NK-92 (cell line): ENCODE measurements at regions not wholly inside any gene's neighbourhood (a gene's known extent, or its start where the extent isn't known, plus 50 kb on each side); places are given as distances from the start of the nearest gene placed in this dataset.

ENCODE experiments used
- DNase-seq: peaks from one replicate; lab custom pipeline; 2025; ENCODE audit not compliant: unreplicated experiment; lab: John Stamatoyannopoulos, UW

DNA sequence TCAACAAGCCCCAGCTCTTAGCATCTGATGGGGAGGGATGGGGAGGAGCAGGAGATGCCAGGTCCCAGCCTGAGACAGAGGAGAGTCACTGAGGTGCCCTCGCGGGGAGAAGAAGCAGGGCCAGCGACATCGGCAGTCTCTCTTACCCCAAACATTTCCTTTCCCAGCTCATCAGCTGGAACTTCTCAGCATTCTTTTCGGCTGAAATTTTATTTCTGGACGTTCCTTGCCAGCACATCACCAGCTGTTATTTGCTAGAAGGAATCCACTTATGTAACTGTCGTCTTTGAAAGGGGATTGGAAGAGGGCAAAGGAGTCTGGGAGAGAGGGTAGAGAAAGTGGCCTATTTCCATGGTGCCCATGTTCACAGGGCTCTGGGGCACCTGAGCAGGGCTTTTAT lies 101.0 kb upstream of the SHH start:
- no peak for DNase-seq

DNA sequence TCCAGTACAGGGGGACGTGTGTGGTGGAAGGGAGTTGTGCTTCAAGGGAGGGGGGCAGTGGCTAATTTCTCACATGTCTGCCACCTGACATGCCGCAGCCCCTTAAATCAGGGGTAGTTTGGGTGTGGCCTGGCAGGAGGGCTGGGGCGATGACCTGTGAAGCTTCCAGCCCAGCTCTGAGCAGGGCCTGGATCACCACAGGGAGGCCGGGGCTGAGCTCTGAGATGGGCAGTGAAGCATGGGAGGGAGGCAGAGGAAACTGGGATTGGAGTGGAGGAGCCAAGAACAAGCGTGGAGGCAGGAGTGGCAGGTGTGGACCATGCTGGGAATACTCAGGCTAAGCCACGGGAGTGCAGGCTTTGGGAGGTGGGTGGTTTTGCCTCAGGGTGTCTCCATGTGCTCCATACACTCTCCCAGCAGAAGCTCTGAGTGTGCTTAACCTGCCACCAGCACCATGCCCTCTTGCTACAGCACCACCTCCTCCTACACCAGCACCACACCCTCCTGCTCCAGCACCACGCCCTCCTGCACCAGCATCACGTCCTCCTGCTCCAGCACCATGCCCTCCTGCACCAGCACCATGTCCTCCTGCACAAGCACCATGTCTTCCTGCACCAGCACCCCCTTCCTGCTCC lies 99.3 kb upstream of the SHH start:
- no peak for DNase-seq

DNA sequence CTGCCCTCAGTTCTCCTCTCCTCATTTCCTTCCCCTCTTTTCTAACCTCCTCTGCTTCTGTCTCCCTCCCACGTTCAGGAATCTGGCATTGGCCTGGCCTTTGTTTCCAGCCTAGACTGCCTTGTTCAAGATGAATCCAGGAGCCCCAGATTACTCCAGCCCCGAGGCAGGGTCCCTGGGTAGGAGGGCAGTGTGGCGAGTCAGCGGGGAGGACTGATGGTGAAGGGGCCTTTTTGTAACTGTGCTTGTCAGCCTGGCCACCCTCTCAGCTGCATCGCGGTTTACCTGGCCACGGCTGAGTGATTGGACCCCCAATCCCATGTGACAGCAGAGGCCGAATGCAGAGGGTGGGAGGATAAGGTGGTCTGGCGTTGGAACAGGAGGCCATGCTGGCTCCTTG lies 96.1 kb upstream of the SHH start:
- DNase-seq: no peak

- DNase-seq: no peak
Observed at GRCh38 chr7:155907450-155908200, 95.4 kb upstream of the SHH start.

DNA sequence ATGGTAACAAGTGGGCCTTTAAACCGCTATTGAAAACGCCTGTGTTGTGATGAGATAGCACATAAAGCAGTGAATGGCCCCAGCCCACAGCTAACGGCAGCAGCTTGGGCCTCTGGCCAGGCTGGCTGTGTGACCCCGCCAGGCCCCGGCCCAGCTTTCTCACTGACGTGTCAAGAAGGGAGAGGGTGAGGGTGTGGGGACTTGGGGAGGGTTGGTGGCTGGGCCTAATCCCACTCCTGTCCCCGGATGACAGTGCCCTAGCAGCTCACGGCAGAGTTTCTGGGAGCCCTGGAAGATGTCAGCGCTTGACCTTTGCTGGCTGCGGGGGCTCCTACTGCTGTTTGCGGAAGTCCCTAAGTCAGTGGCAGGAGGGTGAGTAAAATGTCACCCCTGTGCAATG lies 88.9 kb upstream of the SHH start:
- no peak for DNase-seq

DNA sequence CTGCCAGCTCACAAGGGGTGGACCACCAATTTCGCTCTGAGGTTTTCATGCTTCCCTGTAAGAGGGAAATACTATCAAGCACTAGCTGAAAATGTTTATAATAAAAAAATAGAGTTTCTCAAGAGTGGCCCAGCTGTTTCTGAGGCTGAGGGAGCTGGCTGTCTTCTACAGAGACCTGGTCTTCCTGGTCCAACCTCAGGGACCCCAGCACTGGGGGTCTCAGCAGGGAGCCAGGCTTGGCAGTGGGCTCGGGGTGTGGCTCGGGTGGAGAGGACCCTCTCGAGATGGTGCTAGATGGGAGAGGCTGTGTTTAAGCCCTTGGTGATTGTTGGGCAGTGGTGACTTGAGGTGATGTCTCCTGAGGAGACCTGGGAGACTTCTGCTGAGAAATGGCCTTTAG lies 87.3 kb upstream of the SHH start:
- DNase-seq: no peak

- DNase-seq: no peak
Observed at GRCh38 chr7:155897758-155898386, 85.6 kb upstream of the SHH start.

GRCh38 chr7:155896531-155897263 lies 84.4 kb upstream of the SHH start:
- no peak for DNase-seq

- DNase-seq: no peak
Observed at GRCh38 chr7:155893664-155894063, 81.4 kb upstream of the SHH start.

DNA sequence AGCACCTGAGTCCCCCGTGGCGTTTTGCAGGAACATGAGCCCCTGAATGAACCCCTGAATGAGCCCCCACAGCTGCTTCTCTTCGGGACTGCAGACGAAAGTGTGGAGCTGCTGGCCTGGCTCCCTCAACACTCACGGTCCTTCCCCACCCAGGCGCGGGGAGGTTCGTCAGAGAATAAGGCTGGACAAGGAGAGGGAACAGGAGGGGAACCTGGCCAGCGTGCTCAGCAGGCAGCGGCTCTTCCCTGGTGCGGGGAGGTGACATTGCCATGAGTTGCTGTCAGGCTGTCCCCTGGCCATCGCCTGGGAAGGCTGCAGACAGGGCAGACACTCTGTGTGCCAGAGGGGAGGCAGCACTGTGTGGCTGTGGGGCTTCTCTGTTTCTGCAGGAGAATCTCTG lies 80.9 kb upstream of the SHH start:
- no peak for DNase-seq

DNA sequence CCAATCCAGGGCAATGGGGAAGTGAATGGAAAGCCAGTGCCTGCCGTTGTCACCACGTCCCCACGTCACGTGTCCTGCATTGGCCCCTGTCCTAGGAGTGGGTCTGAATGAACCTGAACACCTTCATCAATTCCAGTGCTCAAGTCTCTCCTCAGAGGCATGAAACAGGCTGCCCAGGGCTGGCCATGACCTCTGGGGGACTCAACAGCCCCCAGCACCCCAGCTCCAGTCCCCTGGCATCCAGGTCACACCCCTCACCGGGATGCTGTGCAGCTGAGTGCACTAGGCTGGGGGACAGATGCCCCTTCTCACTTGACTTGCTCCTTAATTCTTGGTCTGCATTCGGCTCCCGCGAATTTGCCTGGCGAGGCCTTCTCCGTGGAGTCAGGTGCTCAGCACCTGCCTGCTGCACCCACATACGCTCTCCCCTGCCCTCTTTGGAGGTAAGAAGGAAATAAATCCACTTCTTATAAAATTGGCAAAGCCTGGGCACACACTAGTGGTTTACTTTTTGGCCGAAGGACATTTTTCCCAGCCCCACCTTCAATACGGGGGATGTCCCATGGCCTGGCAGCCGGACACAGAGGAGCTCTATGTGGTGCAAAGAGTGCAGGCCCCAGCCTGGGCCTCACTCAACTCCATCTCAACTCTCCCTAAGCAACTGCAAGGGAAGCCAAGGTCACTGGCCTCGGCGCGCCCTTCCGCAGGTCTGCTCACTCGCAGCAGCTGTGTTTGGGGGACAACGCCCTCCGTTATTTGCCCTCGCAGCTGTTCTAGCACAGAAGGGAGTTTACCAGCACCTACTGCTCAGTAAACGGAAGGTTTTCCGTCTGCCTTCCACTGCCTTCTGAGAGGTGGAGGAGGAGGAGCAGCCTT lies 77.6 kb upstream of the SHH start:
- DNase-seq: no peak

GRCh38 chr7:155887174-155887525 lies 74.9 kb upstream of the SHH start:
- no peak for DNase-seq

- no peak for DNase-seq
Observed at GRCh38 chr7:155886391-155887173, 74.3 kb upstream of the SHH start.

GRCh38 chr7:155885167-155886155 lies 73.2 kb upstream of the SHH start:
- no peak for DNase-seq

DNA sequence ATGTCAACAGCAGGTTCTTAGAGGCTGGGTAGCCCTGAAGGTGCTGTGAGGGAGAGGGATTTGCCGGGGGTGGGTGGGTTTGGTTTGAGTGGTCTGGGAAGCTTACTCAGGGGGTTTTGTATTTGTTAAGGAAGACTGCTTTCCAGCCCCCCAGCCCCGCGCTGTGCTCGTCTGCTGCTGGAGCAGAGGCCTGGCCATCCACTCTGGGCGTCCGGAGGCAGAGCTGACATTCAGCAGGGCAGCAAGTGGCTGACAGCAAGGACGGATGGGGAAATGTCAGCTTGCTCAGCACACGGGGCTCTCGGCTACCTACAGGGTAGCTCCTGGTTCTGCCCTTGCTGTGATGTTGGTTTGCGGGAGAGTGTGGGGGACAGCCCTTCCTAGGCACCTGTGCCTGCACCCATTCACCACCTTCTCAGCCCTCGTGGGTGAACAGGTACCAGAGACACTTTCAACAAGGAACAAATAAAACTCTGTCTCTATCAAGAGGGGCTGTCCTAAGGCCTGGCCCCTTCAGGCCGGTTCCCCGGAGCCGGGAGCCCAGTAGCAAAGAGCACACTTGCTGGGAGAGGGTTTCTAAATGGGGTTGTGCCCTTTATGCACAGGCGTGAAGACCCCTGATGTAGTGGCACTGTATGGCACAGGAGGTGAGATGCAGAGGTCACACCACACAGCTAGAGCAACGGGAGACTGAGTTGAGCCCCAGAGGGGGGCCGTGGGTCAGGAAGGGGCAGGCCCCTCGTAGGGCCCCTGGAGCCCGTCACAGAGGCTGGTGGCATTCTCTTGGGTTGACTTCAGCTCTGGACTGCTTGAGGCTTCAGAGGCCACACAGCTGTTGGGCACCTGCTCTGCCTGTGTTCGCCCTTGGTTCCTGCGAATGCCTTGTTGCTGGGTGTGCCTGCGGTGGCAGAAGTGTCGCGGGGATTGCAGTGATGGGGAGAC lies 72.2 kb upstream of the SHH start:
- no peak for DNase-seq

DNA sequence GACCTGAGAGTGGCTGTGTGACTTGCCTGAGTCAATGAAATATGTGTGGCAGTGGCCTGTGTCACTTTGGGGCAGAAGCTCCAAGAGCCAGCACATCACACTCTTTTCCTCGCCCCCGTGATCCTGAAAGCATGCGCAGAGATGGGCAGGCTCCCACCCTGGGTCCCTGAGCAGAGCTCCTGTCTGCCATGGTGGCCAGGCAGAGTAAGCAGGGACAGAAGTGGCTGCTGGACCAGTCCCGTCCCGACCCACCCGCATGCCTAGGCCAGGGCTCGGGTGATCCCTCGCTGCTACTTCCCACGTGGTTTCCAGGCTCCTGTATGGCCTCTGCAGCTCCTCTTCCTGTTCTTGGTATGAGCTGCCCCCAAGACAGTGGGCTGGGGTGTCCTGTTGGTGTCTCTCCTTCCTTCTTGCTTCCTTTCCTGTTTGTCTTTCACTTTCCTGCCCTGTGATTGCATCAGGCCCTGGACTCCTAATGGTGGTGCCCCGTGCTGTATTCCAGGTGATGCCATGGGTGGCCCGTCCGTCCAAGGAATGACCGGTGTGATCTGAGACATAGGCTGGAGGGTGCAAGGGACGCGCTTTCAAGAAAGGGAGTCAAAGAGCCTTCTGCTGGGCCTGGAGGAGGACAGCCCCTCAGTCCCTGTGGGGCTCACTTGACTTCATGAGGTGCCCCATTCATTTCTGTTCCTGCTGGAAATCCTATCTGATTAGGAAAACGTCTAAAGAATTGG lies 71.4 kb upstream of the SHH start:
- DNase-seq: no peak

- DNase-seq: no peak
Observed at GRCh38 chr7:155882596-155882995, 70.3 kb upstream of the SHH start.
